Peyer's patch (tissue), 4 donors: ENCODE measurements at regions not wholly inside any gene's neighbourhood (a gene's known extent, or its start where the extent isn't known, plus 50 kb on each side); places are given as distances from the start of the nearest gene placed in this dataset.

Source experiments
- POLR2A ChIP-seq, 2 donors: fragments of 450-650 bp; IDR thresholded peaks; one replicate each; pipeline ENCODE4 v1.5.1; 2017; ENCODE audit warnings: antibody characterized with exemption in 2 of 2, mild to moderate bottlenecking in 2 of 2, moderate library complexity in 2 of 2
- TF ChIP-seq, protein P1 (sequence below), 6 experiments: fragments of 450-650 bp in 4 of 6; fragments of 200-600 bp in 2 of 6; sonication (generic) in 1 of 6; IDR thresholded peaks; one replicate each; pipeline ENCODE4 v1.5.1; 2017 to 2019; ENCODE audit warnings: antibody characterized with exemption in 6 of 6, mild to moderate bottlenecking in 3 of 6, moderate library complexity in 1 of 6

DNA sequence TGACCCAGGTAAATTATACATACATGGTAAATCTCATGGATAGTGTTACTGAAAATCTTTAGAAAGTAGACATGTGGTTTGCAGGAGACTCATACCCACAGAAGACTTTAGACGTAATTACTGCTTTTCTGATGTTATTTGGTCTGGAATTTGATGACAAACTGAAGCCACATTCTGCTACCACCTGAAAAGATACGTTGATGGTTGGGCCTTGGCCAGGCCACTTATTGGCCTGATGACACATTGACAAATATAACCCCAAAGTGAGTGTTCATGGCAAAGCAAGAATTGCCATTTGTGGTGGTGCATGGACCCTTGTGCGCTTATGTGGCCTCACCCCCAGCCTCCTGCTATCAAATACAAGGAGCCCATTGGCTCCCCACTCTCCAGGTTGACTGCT is 155.6 kb downstream of the METTL4 start:
- TF ChIP-seq, protein P1, sequence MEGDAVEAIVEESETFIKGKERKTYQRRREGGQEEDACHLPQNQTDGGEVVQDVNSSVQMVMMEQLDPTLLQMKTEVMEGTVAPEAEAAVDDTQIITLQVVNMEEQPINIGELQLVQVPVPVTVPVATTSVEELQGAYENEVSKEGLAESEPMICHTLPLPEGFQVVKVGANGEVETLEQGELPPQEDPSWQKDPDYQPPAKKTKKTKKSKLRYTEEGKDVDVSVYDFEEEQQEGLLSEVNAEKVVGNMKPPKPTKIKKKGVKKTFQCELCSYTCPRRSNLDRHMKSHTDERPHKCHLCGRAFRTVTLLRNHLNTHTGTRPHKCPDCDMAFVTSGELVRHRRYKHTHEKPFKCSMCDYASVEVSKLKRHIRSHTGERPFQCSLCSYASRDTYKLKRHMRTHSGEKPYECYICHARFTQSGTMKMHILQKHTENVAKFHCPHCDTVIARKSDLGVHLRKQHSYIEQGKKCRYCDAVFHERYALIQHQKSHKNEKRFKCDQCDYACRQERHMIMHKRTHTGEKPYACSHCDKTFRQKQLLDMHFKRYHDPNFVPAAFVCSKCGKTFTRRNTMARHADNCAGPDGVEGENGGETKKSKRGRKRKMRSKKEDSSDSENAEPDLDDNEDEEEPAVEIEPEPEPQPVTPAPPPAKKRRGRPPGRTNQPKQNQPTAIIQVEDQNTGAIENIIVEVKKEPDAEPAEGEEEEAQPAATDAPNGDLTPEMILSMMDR (IDR thresholded peaks at IDR 0.05), result no peak
- no peak for TF ChIP-seq POLR2A (IDR thresholded peaks at IDR 0.05)
